ENCODE measurements at regions not wholly inside any gene's neighbourhood (a gene's known extent, or its start where the extent isn't known, plus 50 kb on each side); places are given as distances from the start of the nearest gene placed in this dataset.
A peak's percentile ranks its signal among the peaks of the same experiment; 100 is the strongest.

- H4K12ac ChIP-seq (ENCODE audit: low read depth, low read length): no peak overlapping the region
- no peak overlapping the region for H3K27ac ChIP-seq (ENCODE audit: low read depth, low read length)
- H3K14ac ChIP-seq (ENCODE audit: low read length): no peak overlapping the region
- no peak overlapping the region for H4K91ac ChIP-seq (ENCODE audit: low read depth, low read length)
- no peaks in the 10 kb centered on the region for H3K36me3 ChIP-seq (ENCODE audit: control insufficient read depth in 1 of 2, insufficient read depth in 2 of 2, low read length in 2 of 2)
- H2AK5ac ChIP-seq (ENCODE audit: low read length): no peak overlapping the region
- H2AFZ ChIP-seq (ENCODE audit: insufficient read depth, low read length, poor library complexity): no peak overlapping the region
- H3K9ac ChIP-seq (ENCODE audit: low read length): no peak overlapping the region
- H3K79me1 ChIP-seq (ENCODE audit: low read length): no peaks in the 10 kb centered on the region
- H3K4me2 ChIP-seq (ENCODE audit: low read length): no peak overlapping the region
- H3K4me1 ChIP-seq (ENCODE audit: control insufficient read depth in 1 of 2, insufficient read depth in 2 of 2, low read length in 2 of 2): peaks cover 0 to 4% of the 10 kb centered on the region in 2 experiments
- no peak overlapping the region for H2BK5ac ChIP-seq (ENCODE audit: low read depth, low read length, poor library complexity)
- DNase-seq: peak in 1 of 2 donors; percentile 30
- WGBS (ENCODE audit: extremely low coverage, insufficient coverage, insufficient read length): no CpG with 5 or more reads among the region's 9 CpGs
- no peaks in the 10 kb centered on the region for H3K79me2 ChIP-seq (ENCODE audit: control insufficient read depth, insufficient read depth, low read length, poor library complexity)
- H3K4ac ChIP-seq (ENCODE audit: low read depth, low read length): no peak overlapping the region
- H2BK12ac ChIP-seq (ENCODE audit: low read length): no peak overlapping the region
- no peak overlapping the region for H4K8ac ChIP-seq (ENCODE audit: low read depth, low read length)
- no peak overlapping the region for H3K18ac ChIP-seq (ENCODE audit: low read length)
- H2BK120ac ChIP-seq (ENCODE audit: insufficient read depth, low read length, poor library complexity): no peak overlapping the region
- no peak overlapping the region for H3K23ac ChIP-seq (ENCODE audit: low read length)
- H3K4me3 ChIP-seq (ENCODE audit: low read depth, low read length): no peak overlapping the region
- peaks cover 6% of the 10 kb centered on the region for H3K9me3 ChIP-seq (ENCODE audit: insufficient read depth, low read depth, low read length)
- H3K27me3 ChIP-seq (ENCODE audit: insufficient read depth, low read length): no peaks in the 10 kb centered on the region
These were observed 86.4 kb downstream of the POLR2M start for GRCh38 chr15:57792724-57793449.

GRCh38 chr15:57795261-57795660 lies 88.7 kb downstream of the POLR2M start:
- Histone ChIP-seq H3K14ac (ENCODE audit: low read length) (no peak overlapping the region), H3K4me3 (ENCODE audit: low read depth, low read length) (no peak overlapping the region), H3K9me3 (ENCODE audit: insufficient read depth, low read depth, low read length) (peaks cover 6% of the 10 kb centered on the region), H3K4me2 (ENCODE audit: low read length) (no peak overlapping the region), H2BK120ac (ENCODE audit: insufficient read depth, low read length, poor library complexity) (no peak overlapping the region), H3K23ac (ENCODE audit: low read length) (no peak overlapping the region), H3K27ac (ENCODE audit: low read depth, low read length) (no peak overlapping the region), H4K8ac (ENCODE audit: low read depth, low read length) (no peak overlapping the region), H4K12ac (ENCODE audit: low read depth, low read length) (no peak overlapping the region), H3K79me2 (ENCODE audit: control insufficient read depth, insufficient read depth, low read length, poor library complexity) (no peaks in the 10 kb centered on the region), H4K91ac (ENCODE audit: low read depth, low read length) (no peak overlapping the region), H3K4ac (ENCODE audit: low read depth, low read length) (no peak overlapping the region), H3K79me1 (ENCODE audit: low read length) (no peaks in the 10 kb centered on the region), H3K9ac (ENCODE audit: low read length) (no peak overlapping the region), H3K27me3 (ENCODE audit: insufficient read depth, low read length) (no peaks in the 10 kb centered on the region), H2BK12ac (ENCODE audit: low read length) (no peak overlapping the region), H3K18ac (ENCODE audit: low read length) (no peak overlapping the region), H2BK5ac (ENCODE audit: low read depth, low read length, poor library complexity) (no peak overlapping the region), H2AFZ (ENCODE audit: insufficient read depth, low read length, poor library complexity) (no peak overlapping the region), H3K4me1 (ENCODE audit: control insufficient read depth in 1 of 2, insufficient read depth in 2 of 2, low read length in 2 of 2) (no peaks in the 10 kb centered on the region), H2AK5ac (ENCODE audit: low read length) (no peak overlapping the region), H3K36me3 (ENCODE audit: control insufficient read depth in 1 of 2, insufficient read depth in 2 of 2, low read length in 2 of 2) (no peaks in the 10 kb centered on the region)
- no peak for DNase-seq
- no CpG with 5 or more reads among the region's 6 CpGs for WGBS (ENCODE audit: extremely low coverage, insufficient coverage, insufficient read length)

- no peak overlapping the region for H3K14ac ChIP-seq (ENCODE audit: low read length)
- H3K4me3 ChIP-seq (ENCODE audit: low read depth, low read length): no peak overlapping the region
- no peak overlapping the region for H3K23ac ChIP-seq (ENCODE audit: low read length)
- no peak overlapping the region for H4K12ac ChIP-seq (ENCODE audit: low read depth, low read length)
- no peak overlapping the region for H2BK12ac ChIP-seq (ENCODE audit: low read length)
- no peaks in the 10 kb centered on the region for H3K27me3 ChIP-seq (ENCODE audit: insufficient read depth, low read length)
- no peaks in the 10 kb centered on the region for H3K79me2 ChIP-seq (ENCODE audit: control insufficient read depth, insufficient read depth, low read length, poor library complexity)
- no peak overlapping the region for H4K91ac ChIP-seq (ENCODE audit: low read depth, low read length)
- no peak overlapping the region for H2AFZ ChIP-seq (ENCODE audit: insufficient read depth, low read length, poor library complexity)
- WGBS (ENCODE audit: extremely low coverage, insufficient coverage, insufficient read length): no CpG with 5 or more reads among the region's 1 CpG
- H3K9ac ChIP-seq (ENCODE audit: low read length): no peak overlapping the region
- no peak overlapping the region for H3K18ac ChIP-seq (ENCODE audit: low read length)
- DNase-seq: no peak
- no peak overlapping the region for H3K4ac ChIP-seq (ENCODE audit: low read depth, low read length)
- no peak overlapping the region for H4K8ac ChIP-seq (ENCODE audit: low read depth, low read length)
- H3K36me3 ChIP-seq (ENCODE audit: control insufficient read depth in 1 of 2, insufficient read depth in 2 of 2, low read length in 2 of 2): no peaks in the 10 kb centered on the region
- no peak overlapping the region for H2AK5ac ChIP-seq (ENCODE audit: low read length)
- H2BK120ac ChIP-seq (ENCODE audit: insufficient read depth, low read length, poor library complexity): no peak overlapping the region
- peaks cover 4% of the 10 kb centered on the region for H3K9me3 ChIP-seq (ENCODE audit: insufficient read depth, low read depth, low read length)
- H2BK5ac ChIP-seq (ENCODE audit: low read depth, low read length, poor library complexity): no peak overlapping the region
- H3K4me2 ChIP-seq (ENCODE audit: low read length): no peak overlapping the region
- no peaks in the 10 kb centered on the region for H3K4me1 ChIP-seq (ENCODE audit: control insufficient read depth in 1 of 2, insufficient read depth in 2 of 2, low read length in 2 of 2)
- no peaks in the 10 kb centered on the region for H3K79me1 ChIP-seq (ENCODE audit: low read length)
- H3K27ac ChIP-seq (ENCODE audit: low read depth, low read length): no peak overlapping the region
These were observed 89.6 kb downstream of the POLR2M start for GRCh38 chr15:57796146-57796545.

- Histone ChIP-seq H3K4me1 (ENCODE audit: control insufficient read depth in 1 of 2, insufficient read depth in 2 of 2, low read length in 2 of 2) (no peaks in the 10 kb centered on the region), H2AK5ac (ENCODE audit: low read length) (no peak overlapping the region), H3K79me2 (ENCODE audit: control insufficient read depth, insufficient read depth, low read length, poor library complexity) (no peaks in the 10 kb centered on the region), H3K14ac (ENCODE audit: low read length) (no peak overlapping the region), H2BK5ac (ENCODE audit: low read depth, low read length, poor library complexity) (no peak overlapping the region), H3K4ac (ENCODE audit: low read depth, low read length) (no peak overlapping the region), H4K8ac (ENCODE audit: low read depth, low read length) (no peak overlapping the region), H3K9me3 (ENCODE audit: insufficient read depth, low read depth, low read length) (no peaks in the 10 kb centered on the region), H4K12ac (ENCODE audit: low read depth, low read length) (no peak overlapping the region), H2BK12ac (ENCODE audit: low read length) (no peak overlapping the region), H3K27me3 (ENCODE audit: insufficient read depth, low read length) (no peaks in the 10 kb centered on the region), H3K9ac (ENCODE audit: low read length) (no peak overlapping the region), H2AFZ (ENCODE audit: insufficient read depth, low read length, poor library complexity) (no peak overlapping the region), H4K91ac (ENCODE audit: low read depth, low read length) (no peak overlapping the region), H3K79me1 (ENCODE audit: low read length) (no peaks in the 10 kb centered on the region), H2BK120ac (ENCODE audit: insufficient read depth, low read length, poor library complexity) (no peak overlapping the region), H3K4me2 (ENCODE audit: low read length) (no peak overlapping the region), H3K36me3 (ENCODE audit: control insufficient read depth in 1 of 2, insufficient read depth in 2 of 2, low read length in 2 of 2) (no peaks in the 10 kb centered on the region), H3K27ac (ENCODE audit: low read depth, low read length) (no peak overlapping the region), H3K4me3 (ENCODE audit: low read depth, low read length) (no peak overlapping the region), H3K18ac (ENCODE audit: low read length) (no peak overlapping the region), H3K23ac (ENCODE audit: low read length) (no peak overlapping the region)
- DNase-seq: no peak
- no CpG with 5 or more reads among the region's 3 CpGs for WGBS (ENCODE audit: extremely low coverage, insufficient coverage, insufficient read length)
These were observed 90.6 kb downstream of the POLR2M start for GRCh38 chr15:57797110-57797509.

All from trophoblast cell (in vitro differentiated cells and primary cell).